ENCODE measurements at regions not wholly inside any gene's neighbourhood (a gene's known extent, or its start where the extent isn't known, plus 50 kb on each side); places are given as distances from the start of the nearest gene placed in this dataset.

DNA sequence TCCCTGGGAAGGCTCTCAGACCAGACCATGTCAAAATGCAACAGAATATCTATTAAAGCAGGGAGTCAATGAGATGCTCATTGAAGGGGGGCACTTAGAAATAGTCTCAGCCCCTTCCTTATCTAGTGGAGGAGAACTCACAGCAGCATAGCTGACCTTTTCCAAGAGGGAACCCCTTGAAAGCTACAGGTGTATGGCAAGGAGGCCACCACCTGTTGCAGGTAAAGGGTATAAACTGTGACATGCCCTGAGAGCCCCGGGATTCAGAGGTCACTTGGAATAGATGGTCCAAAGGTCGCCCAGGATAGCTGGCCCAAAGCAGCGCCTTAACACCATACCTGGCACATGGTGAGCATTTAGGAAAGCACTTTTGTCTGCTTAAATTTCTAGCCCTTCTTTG is 120.2 kb upstream of the RPL38 start:
- TF ChIP-seq POLR2AphosphoS5 (IDR thresholded peaks at IDR 0.05): no peak
- TF ChIP-seq EP300 (IDR thresholded peaks at IDR 0.05): no peak
- TF ChIP-seq, protein P1, sequence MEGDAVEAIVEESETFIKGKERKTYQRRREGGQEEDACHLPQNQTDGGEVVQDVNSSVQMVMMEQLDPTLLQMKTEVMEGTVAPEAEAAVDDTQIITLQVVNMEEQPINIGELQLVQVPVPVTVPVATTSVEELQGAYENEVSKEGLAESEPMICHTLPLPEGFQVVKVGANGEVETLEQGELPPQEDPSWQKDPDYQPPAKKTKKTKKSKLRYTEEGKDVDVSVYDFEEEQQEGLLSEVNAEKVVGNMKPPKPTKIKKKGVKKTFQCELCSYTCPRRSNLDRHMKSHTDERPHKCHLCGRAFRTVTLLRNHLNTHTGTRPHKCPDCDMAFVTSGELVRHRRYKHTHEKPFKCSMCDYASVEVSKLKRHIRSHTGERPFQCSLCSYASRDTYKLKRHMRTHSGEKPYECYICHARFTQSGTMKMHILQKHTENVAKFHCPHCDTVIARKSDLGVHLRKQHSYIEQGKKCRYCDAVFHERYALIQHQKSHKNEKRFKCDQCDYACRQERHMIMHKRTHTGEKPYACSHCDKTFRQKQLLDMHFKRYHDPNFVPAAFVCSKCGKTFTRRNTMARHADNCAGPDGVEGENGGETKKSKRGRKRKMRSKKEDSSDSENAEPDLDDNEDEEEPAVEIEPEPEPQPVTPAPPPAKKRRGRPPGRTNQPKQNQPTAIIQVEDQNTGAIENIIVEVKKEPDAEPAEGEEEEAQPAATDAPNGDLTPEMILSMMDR (IDR thresholded peaks at IDR 0.05): no peak
- TF ChIP-seq POLR2A (IDR thresholded peaks at IDR 0.05): no peak
- H3K27me3 ChIP-seq: peaks cover 0 to 27% (median 9%) of the 10 kb centered on the region in 3 donors
- no peaks in the 10 kb centered on the region for H3K4me1 ChIP-seq
- no peak overlapping the region for H3K4me3 ChIP-seq
- intact Hi-C loops (cut with DNase I): no loop called here
- 19 to 73% methylated on average over 3 of the region's 3 CpGs for WGBS, 2 donors
- no peak for DNase-seq
- no peaks in the 10 kb centered on the region for H3K36me3 ChIP-seq
- H3K9me3 ChIP-seq: no peaks in the 10 kb centered on the region
- H3K27ac ChIP-seq: no peak overlapping the region

- peaks cover 0 to 30% (median 9%) of the 10 kb centered on the region in 3 donors for H3K27me3 ChIP-seq
- 53 to 55% methylated on average over 3 of the region's 3 CpGs for WGBS, 2 donors
- TF ChIP-seq, protein P1 (IDR thresholded peaks at IDR 0.05): no peak
- TF ChIP-seq EP300 (IDR thresholded peaks at IDR 0.05): no peak
- TF ChIP-seq POLR2A (IDR thresholded peaks at IDR 0.05): no peak
- TF ChIP-seq POLR2AphosphoS5 (IDR thresholded peaks at IDR 0.05): no peak
- no peaks in the 10 kb centered on the region for H3K4me1 ChIP-seq
- no peak for DNase-seq
- intact Hi-C loops (cut with DNase I): no loop called here
- H3K4me3 ChIP-seq: no peak overlapping the region
- no peaks in the 10 kb centered on the region for H3K9me3 ChIP-seq
- no peak overlapping the region for H3K27ac ChIP-seq
- H3K36me3 ChIP-seq: no peaks in the 10 kb centered on the region
Measured at GRCh38 chr17:74085434-74085833, 118.0 kb upstream of the RPL38 start.

DNA sequence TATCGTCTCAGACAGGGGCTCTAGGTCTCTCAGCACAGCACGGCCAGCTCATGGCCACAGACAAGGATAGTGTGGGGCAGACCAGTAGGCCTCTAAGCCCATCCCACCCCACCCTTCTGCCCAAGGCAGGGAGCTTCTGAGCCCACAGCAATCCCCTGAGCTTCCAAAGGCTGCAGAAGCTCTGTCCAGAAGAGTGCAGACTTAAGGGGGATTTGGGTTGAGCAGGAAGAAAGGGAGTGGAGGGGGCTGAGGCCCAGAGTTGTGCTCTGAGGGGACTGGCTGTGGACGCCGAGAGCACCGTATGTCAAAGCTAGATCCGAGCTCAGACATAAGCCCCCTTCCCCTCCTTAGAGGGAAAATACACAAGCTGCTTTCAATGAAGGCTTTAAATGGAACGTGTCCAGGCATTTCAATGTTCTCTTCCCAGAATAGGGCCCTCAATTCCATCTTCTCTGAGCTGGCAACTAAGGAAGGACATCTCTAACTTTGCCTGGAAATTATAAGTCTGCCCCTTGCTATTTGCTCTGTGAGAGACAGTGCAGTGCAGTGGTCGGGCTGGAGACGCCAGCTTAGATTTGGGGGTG is 116.4 kb upstream of the RPL38 start:
- Histone ChIP-seq H3K9me3 (peaks cover 0 to 4% (median 1%) of the 10 kb centered on the region in 4 donors), H3K4me3 (no peak overlapping the region), H3K27me3 (peaks cover 0 to 14% (median under 1%) of the 10 kb centered on the region in 3 donors), H3K27ac (no peak overlapping the region), H3K36me3 (no peaks in the 10 kb centered on the region), H3K4me1 (no peaks in the 10 kb centered on the region)
- WGBS, 2 donors: 68 to 74% methylated on average over 9 of the region's 9 CpGs
- intact Hi-C loops (cut with DNase I): no loop called here
- TF ChIP-seq EP300 (IDR thresholded peaks at IDR 0.05): no peak
- DNase-seq: no peak

- Histone ChIP-seq H3K27me3 (peaks cover 0 to 10% (median 0%) of the 10 kb centered on the region in 3 donors), H3K4me1 (no peaks in the 10 kb centered on the region), H3K36me3 (no peaks in the 10 kb centered on the region), H3K9me3 (peaks cover 0 to 8% (median 1%) of the 10 kb centered on the region in 4 donors), H3K4me3 (no peak overlapping the region), H3K27ac (no peak overlapping the region)
- TF ChIP-seq EP300 (IDR thresholded peaks at IDR 0.05): no peak
- TF ChIP-seq POLR2AphosphoS5 (IDR thresholded peaks at IDR 0.05): no peak
- TF ChIP-seq, protein P1 (IDR thresholded peaks at IDR 0.05): no peak
- TF ChIP-seq POLR2A (IDR thresholded peaks at IDR 0.05): no peak
- intact Hi-C loops (cut with DNase I): no loop called here
- WGBS, 2 donors: 88 to 90% methylated on average over 6 of the region's 6 CpGs
- DNase-seq: no peak
Measured at GRCh38 chr17:74088285-74088933, 115.1 kb upstream of the RPL38 start.

GRCh38 chr17:74088934-74089329 is 114.5 kb upstream of the RPL38 start:
- 64 to 72% methylated on average over 5 of the region's 5 CpGs for WGBS, 2 donors
- Histone ChIP-seq H3K27ac (no peak overlapping the region), H3K36me3 (no peaks in the 10 kb centered on the region), H3K27me3 (peaks cover 0 to 5% (median 0%) of the 10 kb centered on the region in 3 donors), H3K4me3 (no peak overlapping the region), H3K9me3 (peaks cover 0 to 8% (median 1%) of the 10 kb centered on the region in 4 donors), H3K4me1 (no peaks in the 10 kb centered on the region)
- DNase-seq: no peak
- TF ChIP-seq EP300 (IDR thresholded peaks at IDR 0.05) (no peak), POLR2AphosphoS5 (IDR thresholded peaks at IDR 0.05) (no peak), POLR2A (IDR thresholded peaks at IDR 0.05) (no peak)
- TF ChIP-seq, protein P1 (IDR thresholded peaks at IDR 0.05): no peak
- intact Hi-C loops (cut with DNase I): no loop called here
